NB4 (cell line): ENCODE measurements at regions not wholly inside any gene's neighbourhood (a gene's known extent, or its start where the extent isn't known, plus 50 kb on each side); places are given as distances from the start of the nearest gene placed in this dataset.

Experiments
- MYC ChIP-seq: IDR thresholded peaks from 2 replicates; pipeline ENCODE4 v1.6.1; 2011; ENCODE audit warnings: low read depth, low read length
- POLR2A ChIP-seq: IDR thresholded peaks from 2 replicates; pipeline ENCODE4 v1.6.1; 2011; ENCODE audit warnings: mild to moderate bottlenecking; ENCODE audit not compliant: insufficient read length; ENCODE audit errors: extremely low read depth
- TF ChIP-seq, protein P1 (sequence below): IDR thresholded peaks from one replicate; pipeline ENCODE4 v1.5.1; 2012; ENCODE audit warnings: low read depth, low read length
- TF ChIP-seq, protein P2 (sequence below): IDR thresholded peaks from 2 replicates; pipeline ENCODE4 v1.6.1; 2011; ENCODE audit warnings: low read depth, low read length

DNA sequence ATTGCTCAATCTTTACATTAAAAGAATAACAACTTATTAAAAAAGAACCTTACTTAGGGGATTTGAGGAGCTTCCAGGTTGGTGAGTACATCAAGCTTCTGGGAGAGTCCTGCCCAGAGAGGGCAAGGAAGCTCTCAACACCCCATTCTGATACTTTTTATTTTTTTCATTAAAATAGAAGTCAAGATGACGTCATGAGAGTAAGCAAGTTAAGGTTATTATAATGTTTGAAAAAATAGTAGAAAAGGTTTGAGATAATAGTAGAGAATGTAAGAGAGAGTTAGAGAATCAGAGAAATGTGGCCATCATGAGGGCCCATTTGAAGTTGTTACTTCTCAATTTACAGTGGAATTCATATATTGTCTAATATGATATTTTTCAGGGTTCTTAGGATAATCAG is 221.0 kb upstream of the SLC16A7 start:
- TF ChIP-seq, protein P1, sequence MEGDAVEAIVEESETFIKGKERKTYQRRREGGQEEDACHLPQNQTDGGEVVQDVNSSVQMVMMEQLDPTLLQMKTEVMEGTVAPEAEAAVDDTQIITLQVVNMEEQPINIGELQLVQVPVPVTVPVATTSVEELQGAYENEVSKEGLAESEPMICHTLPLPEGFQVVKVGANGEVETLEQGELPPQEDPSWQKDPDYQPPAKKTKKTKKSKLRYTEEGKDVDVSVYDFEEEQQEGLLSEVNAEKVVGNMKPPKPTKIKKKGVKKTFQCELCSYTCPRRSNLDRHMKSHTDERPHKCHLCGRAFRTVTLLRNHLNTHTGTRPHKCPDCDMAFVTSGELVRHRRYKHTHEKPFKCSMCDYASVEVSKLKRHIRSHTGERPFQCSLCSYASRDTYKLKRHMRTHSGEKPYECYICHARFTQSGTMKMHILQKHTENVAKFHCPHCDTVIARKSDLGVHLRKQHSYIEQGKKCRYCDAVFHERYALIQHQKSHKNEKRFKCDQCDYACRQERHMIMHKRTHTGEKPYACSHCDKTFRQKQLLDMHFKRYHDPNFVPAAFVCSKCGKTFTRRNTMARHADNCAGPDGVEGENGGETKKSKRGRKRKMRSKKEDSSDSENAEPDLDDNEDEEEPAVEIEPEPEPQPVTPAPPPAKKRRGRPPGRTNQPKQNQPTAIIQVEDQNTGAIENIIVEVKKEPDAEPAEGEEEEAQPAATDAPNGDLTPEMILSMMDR: no peak
- TF ChIP-seq POLR2A: no peak
- TF ChIP-seq, protein P2, sequence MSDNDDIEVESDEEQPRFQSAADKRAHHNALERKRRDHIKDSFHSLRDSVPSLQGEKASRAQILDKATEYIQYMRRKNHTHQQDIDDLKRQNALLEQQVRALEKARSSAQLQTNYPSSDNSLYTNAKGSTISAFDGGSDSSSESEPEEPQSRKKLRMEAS: no peak
- TF ChIP-seq MYC: no peak
